Keratinocyte (primary cell): ENCODE measurements at regions not wholly inside any gene's neighbourhood (a gene's known extent, or its start where the extent isn't known, plus 50 kb on each side); places are given as distances from the start of the nearest gene placed in this dataset.
A peak's percentile ranks its signal among the peaks of the same experiment; 100 is the strongest.

ENCODE experiments used
- DNase-seq: peaks from one replicate; pipeline ENCODE4 v3.0.0-alpha.2; 2011; ENCODE audit warnings: low read depth, missing footprints, low spot score
- FAIRE-seq: peaks from 2 replicates; lab custom pipeline; 2011; peaks lifted over from hg19 to GRCh38; lab: Jason Lieb, UNC
- H2AFZ ChIP-seq: 2 replicates; pipeline ENCODE4 v1.6.0; 2012; ENCODE audit warnings: low read length, control low read depth, inconsistent platforms; ENCODE audit not compliant: control insufficient read depth
- H3K27ac ChIP-seq: 2 replicates; pipeline ENCODE4 v1.5.1; 2011; ENCODE audit warnings: low read length; ENCODE audit not compliant: control insufficient read depth, insufficient read depth
- H3K27me3 ChIP-seq: 3 replicates; pipeline ENCODE4 v1.6.0; 2011; ENCODE audit warnings: low read length; ENCODE audit not compliant: control insufficient read depth, insufficient read depth; ENCODE audit errors: extremely low read depth
- H3K36me3 ChIP-seq, 2 experiments: 2 replicates in 1 of 2; 3 replicates in 1 of 2; pipeline ENCODE4 v1.5.1; 2011; ENCODE audit warnings: low read length in 2 of 2, mild to moderate bottlenecking in 1 of 2; ENCODE audit not compliant: control insufficient read depth in 2 of 2, insufficient read depth in 2 of 2; ENCODE audit errors: extremely low read depth in 1 of 2
- H3K4me1 ChIP-seq: 3 replicates; pipeline ENCODE4 v1.5.1; 2011; ENCODE audit warnings: low read length; ENCODE audit not compliant: control insufficient read depth, insufficient read depth; ENCODE audit errors: extremely low read depth
- H3K4me2 ChIP-seq: 3 replicates; pipeline ENCODE4 v1.6.0; 2011; ENCODE audit warnings: low read depth, low read length; ENCODE audit not compliant: control insufficient read depth, insufficient read depth; ENCODE audit errors: extremely low read depth
- H3K4me3 ChIP-seq, 3 experiments: fragments of 200-600 bp in 1 of 3; sonication (generic) in 1 of 3; 2 replicates in 2 of 3; 3 replicates in 1 of 3; pipeline ENCODE4 v1.5.1; 2011 to 2016; ENCODE audit warnings: low read length in 3 of 3, mild to moderate bottlenecking in 3 of 3, control low read depth in 2 of 3, inconsistent platforms in 1 of 3, low read depth in 1 of 3, mixed read lengths in 1 of 3, mixed run types in 1 of 3, moderate library complexity in 1 of 3; ENCODE audit not compliant: control insufficient read depth in 2 of 3, insufficient read depth in 2 of 3; ENCODE audit errors: extremely low read depth in 1 of 3
- H3K79me2 ChIP-seq: 2 replicates; pipeline ENCODE4 v1.6.0; 2012; ENCODE audit warnings: low read length; ENCODE audit not compliant: control insufficient read depth, insufficient read depth
- H3K9ac ChIP-seq: 3 replicates; pipeline ENCODE4 v1.6.0; 2011; ENCODE audit warnings: low read length; ENCODE audit not compliant: control insufficient read depth, insufficient read depth; ENCODE audit errors: extremely low read depth
- H3K9me1 ChIP-seq: 3 replicates; pipeline ENCODE4 v1.6.0; 2011; ENCODE audit warnings: low read length; ENCODE audit not compliant: control insufficient read depth, insufficient read depth; ENCODE audit errors: extremely low read depth
- H3K9me3 ChIP-seq: 2 replicates; pipeline ENCODE4 v1.5.1; 2012; ENCODE audit warnings: low read depth, low read length; ENCODE audit not compliant: control insufficient read depth
- H4K20me1 ChIP-seq: 3 replicates; pipeline ENCODE4 v1.6.0; 2011; ENCODE audit warnings: low read length; ENCODE audit not compliant: control insufficient read depth, insufficient read depth; ENCODE audit errors: extremely low read depth
- EZH2 ChIP-seq: IDR thresholded peaks from one replicate; pipeline ENCODE4 v1.6.1; 2012; ENCODE audit warnings: inconsistent platforms, mild to moderate bottlenecking, low read length, moderate library complexity
- dilution Hi-C: fragments of 300-500 bp; cut with MboI; formaldehyde crosslinking; loops from one replicate; pipeline ENCODE4 v1.7.0; 2020; ENCODE audit warnings: low sequenced_read_pairs; ENCODE audit not compliant: extremely low pct_ligation_motif_present
- TF ChIP-seq, protein P1 (sequence below), 3 experiments: IDR thresholded peaks in 1 of 3; conservative IDR thresholded peaks in 1 of 3; optimal IDR thresholded peaks in 1 of 3; 2 replicates in 2 of 3; 3 replicates in 1 of 3; pipeline versions ENCODE3 to v1.5.1; 2011; ENCODE audit warnings: low read length in 3 of 3, mild to moderate bottlenecking in 3 of 3, moderate library complexity in 2 of 3, control low read depth in 1 of 3, inconsistent platforms in 1 of 3; ENCODE audit not compliant: insufficient read depth in 2 of 3; ENCODE audit errors: extremely low read depth in 1 of 3

DNA sequence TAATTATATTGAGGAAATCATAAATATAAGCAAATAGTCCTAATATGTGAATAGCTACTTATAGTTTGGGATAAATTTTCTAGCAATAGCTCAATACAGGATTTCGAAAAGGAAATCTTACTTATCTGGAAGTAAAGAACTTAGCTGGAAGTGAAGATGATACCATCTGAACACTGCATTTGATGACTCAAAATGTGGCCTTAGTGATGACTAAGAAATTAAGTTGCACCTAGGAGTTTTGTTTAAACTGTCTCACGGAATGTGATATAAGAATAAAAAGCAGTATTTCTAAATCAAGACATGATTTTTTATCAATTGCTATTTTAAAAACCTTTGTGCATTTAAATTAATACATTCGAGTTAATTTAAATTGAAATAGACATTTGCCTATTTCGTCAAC lies 91.2 kb downstream of the EOMES start:
- H3K9me3 ChIP-seq, result no peaks in the 10 kb centered on the region
- no peak overlapping the region for H3K4me3 ChIP-seq
- H3K4me2 ChIP-seq, result no peak overlapping the region
- peaks cover 15% of the 10 kb centered on the region for H3K4me1 ChIP-seq
- H3K79me2 ChIP-seq, result no peaks in the 10 kb centered on the region
- no peaks in the 10 kb centered on the region for H3K36me3 ChIP-seq
- H2AFZ ChIP-seq, result no peak overlapping the region
- FAIRE-seq (no peak), DNase-seq (peak; percentile 15)
- no peaks in the 10 kb centered on the region for H3K27me3 ChIP-seq
- dilution Hi-C loops, result no loop called here
- H4K20me1 ChIP-seq, result no peaks in the 10 kb centered on the region
- peak overlapping the region; percentile 48 for H3K27ac ChIP-seq
- no peak for TF ChIP-seq EZH2
- TF ChIP-seq, protein P1, sequence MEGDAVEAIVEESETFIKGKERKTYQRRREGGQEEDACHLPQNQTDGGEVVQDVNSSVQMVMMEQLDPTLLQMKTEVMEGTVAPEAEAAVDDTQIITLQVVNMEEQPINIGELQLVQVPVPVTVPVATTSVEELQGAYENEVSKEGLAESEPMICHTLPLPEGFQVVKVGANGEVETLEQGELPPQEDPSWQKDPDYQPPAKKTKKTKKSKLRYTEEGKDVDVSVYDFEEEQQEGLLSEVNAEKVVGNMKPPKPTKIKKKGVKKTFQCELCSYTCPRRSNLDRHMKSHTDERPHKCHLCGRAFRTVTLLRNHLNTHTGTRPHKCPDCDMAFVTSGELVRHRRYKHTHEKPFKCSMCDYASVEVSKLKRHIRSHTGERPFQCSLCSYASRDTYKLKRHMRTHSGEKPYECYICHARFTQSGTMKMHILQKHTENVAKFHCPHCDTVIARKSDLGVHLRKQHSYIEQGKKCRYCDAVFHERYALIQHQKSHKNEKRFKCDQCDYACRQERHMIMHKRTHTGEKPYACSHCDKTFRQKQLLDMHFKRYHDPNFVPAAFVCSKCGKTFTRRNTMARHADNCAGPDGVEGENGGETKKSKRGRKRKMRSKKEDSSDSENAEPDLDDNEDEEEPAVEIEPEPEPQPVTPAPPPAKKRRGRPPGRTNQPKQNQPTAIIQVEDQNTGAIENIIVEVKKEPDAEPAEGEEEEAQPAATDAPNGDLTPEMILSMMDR (optimal IDR thresholded peaks at IDR 0.05 in 1 of 3, IDR thresholded peaks at IDR 0.05 in 1 of 3, conservative IDR thresholded peaks at IDR 0.05 in 1 of 3; ENCODE audit: extremely low read depth in 1 of 3, insufficient read depth in 2 of 3, low read length in 3 of 3), result no peak
- H3K9ac ChIP-seq, result no peak overlapping the region
- no peaks in the 10 kb centered on the region for H3K9me1 ChIP-seq

DNA sequence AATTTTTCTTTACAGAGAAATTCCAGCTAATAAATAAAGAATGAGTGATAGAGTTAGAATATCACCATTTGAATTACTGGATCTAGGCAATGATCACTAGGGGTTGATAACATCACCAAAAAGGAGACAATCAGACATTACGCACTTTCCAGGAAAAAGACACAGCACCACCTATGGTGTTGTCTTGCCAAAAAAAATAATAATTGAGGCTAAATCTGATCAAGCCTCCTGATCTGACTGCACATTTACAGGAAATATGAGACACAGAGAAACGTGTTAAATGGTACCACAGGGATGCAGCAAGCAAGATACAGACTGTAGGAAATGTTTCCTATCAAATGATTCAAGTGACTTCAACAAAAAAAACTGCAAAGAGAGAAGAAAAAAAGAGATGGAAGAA lies 92.8 kb downstream of the EOMES start:
- no peak for DNase-seq

More for the DNA sequence above, 92.8 kb downstream of the EOMES start:
- dilution Hi-C loops, result no loop called here
- TF ChIP-seq, protein P1 (optimal IDR thresholded peaks at IDR 0.05 in 1 of 3, IDR thresholded peaks at IDR 0.05 in 1 of 3, conservative IDR thresholded peaks at IDR 0.05 in 1 of 3; ENCODE audit: extremely low read depth in 1 of 3, insufficient read depth in 2 of 3, low read length in 3 of 3), result no peak
- TF ChIP-seq EZH2, result no peak
- FAIRE-seq, result no peak
- Histone ChIP-seq H3K9me3 (no peaks in the 10 kb centered on the region), H3K9ac (no peak overlapping the region), H3K9me1 (no peaks in the 10 kb centered on the region), H3K36me3 (no peaks in the 10 kb centered on the region), H3K4me1 (peaks cover 15% of the 10 kb centered on the region), H3K4me2 (no peak overlapping the region), H2AFZ (no peak overlapping the region), H3K27me3 (no peaks in the 10 kb centered on the region), H3K27ac (no peak overlapping the region), H3K79me2 (no peaks in the 10 kb centered on the region), H4K20me1 (no peaks in the 10 kb centered on the region), H3K4me3 (no peak overlapping the region)
